ENCODE measurements at regions not wholly inside any gene's neighbourhood (a gene's known extent, or its start where the extent isn't known, plus 50 kb on each side); places are given as distances from the start of the nearest gene placed in this dataset.

DNA sequence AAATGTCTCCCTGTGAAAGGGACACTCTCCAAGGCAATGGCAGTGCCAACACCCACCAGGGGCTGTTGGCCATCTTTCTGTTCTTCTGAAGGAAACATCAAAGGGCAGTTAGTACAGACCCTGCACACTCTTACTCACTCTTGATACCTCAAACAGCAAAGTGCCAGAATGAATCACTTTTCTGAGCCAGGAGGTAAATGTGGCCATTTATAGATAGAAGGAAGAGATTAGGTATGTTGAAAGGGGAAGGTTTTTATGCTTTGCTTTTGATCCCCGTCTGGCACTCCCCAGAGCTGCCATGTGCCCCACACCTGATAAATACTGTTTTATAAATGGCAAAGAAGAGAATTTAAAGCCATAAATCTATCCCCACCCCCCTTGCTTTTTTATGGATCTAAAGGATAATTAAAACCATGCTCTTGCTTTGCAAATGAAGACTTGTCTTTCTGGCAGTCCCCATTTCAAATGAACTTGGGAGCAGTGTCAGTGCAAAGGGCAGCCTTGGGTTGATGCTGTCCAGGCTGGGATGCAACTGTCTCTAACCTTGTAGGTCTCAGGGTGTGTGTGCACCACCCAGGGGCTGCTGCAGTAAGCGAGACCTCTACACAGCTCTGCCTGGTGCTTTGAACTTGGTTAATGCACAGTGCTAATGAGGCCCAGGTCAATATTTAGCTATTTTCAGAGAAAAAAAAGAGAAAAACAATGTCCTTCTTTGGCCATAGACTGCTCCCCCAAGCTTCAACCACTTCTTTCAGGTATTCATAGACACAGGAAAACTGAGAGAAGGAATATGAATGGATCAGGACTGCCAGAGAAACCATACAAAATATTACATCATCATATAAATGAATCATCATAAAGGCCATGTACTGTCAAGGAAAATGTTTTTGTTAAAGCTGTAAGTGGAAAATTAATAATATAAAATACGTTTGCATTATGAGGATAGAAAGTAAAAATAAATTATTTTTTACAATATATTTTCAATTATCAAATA lies 207.5 kb downstream of the ETS1 start:
- Histone ChIP-seq H3K9ac (ENCODE audit: low read length) (no peak overlapping the region), H4K20me1 (ENCODE audit: control insufficient read depth, insufficient read depth, low read length, poor library complexity, severe bottlenecking) (no peaks in the 10 kb centered on the region), H2AFZ (ENCODE audit: insufficient read depth, low read depth, low read length, poor library complexity, severe bottlenecking) (no peak overlapping the region), H3K79me2 (ENCODE audit: control insufficient read depth, insufficient read depth, low read length) (no peaks in the 10 kb centered on the region), H3K36me3 (replicated peaks in 1 of 2; ENCODE audit: control extremely low read depth in 1 of 2, control insufficient read depth in 1 of 2, extremely low read depth in 1 of 2, insufficient read depth in 2 of 2, low read length in 1 of 2) (no peaks in the 10 kb centered on the region), H3K27ac (ENCODE audit: low read length in 2 of 2) (no peak overlapping the region), H3K27me3 (replicated peaks in 1 of 4; ENCODE audit: control extremely low read depth in 1 of 4, control insufficient read depth in 3 of 4, insufficient read depth in 4 of 4, low read length in 3 of 4) (no peaks in the 10 kb centered on the region), H3K4me1 (ENCODE audit: control insufficient read depth in 2 of 2, insufficient read depth in 2 of 2, low read length in 2 of 2) (no peaks in the 10 kb centered on the region), H3K4me2 (replicated peaks; ENCODE audit: low read depth, low read length, poor library complexity, severe bottlenecking) (no peak overlapping the region), H3K9me3 (ENCODE audit: control extremely low read depth in 1 of 3, control insufficient read depth in 2 of 3, insufficient read depth in 1 of 3, low read length in 2 of 3) (peaks cover 5 to 11% (median 8%) of the 10 kb centered on the region in 3 donors), H3K4me3 (ENCODE audit: control extremely low read depth in 1 of 5, extremely low read depth in 1 of 5, insufficient read depth in 1 of 5, low read depth in 2 of 5, low read length in 4 of 5) (no peak overlapping the region)
- TF ChIP-seq CTCF (IDR thresholded peaks at IDR 0.05) (no peak), EZH2 (IDR thresholded peaks at IDR 0.05; ENCODE audit: borderline replicate concordance, insufficient read depth, low read depth, low read length, poor library complexity, severe bottlenecking) (no peak)
- DNase-seq (no peak), ATAC-seq (ENCODE audit: low read depth) (no peak)
- CTCF ChIA-PET, result interaction anchor here (1.4 kb wide), 1 partner anchor 12 kb away, joined by 3 read pairs; no protein-coding TSS in a partner anchor
- Mint-ChIP-seq H3K4me3 (no peak overlapping the region), H3K27ac (no peak overlapping the region), H3K4me1 (peaks cover 2% of the 10 kb centered on the region), H3K27me3 (no peaks in the 10 kb centered on the region), H3K9me3 (ENCODE audit: insufficient read depth) (peaks cover 2% of the 10 kb centered on the region)
- POLR2A ChIA-PET, result no interaction called here
- intact Hi-C loops (cut with micrococcal nuclease), result no loop called here
- no CpG with 5 or more reads among the region's 3 CpGs for WGBS (ENCODE audit: insufficient coverage)

- Histone ChIP-seq H3K4me1 (ENCODE audit: control insufficient read depth in 2 of 2, insufficient read depth in 2 of 2, low read length in 2 of 2) (no peaks in the 10 kb centered on the region), H3K27me3 (replicated peaks in 1 of 4; ENCODE audit: control extremely low read depth in 1 of 4, control insufficient read depth in 3 of 4, insufficient read depth in 4 of 4, low read length in 3 of 4) (no peaks in the 10 kb centered on the region), H3K27ac (ENCODE audit: low read length in 2 of 2) (no peak overlapping the region), H3K9ac (ENCODE audit: low read length) (no peak overlapping the region), H3K4me3 (ENCODE audit: control extremely low read depth in 1 of 5, extremely low read depth in 1 of 5, insufficient read depth in 1 of 5, low read depth in 2 of 5, low read length in 4 of 5) (no peak overlapping the region), H2AFZ (ENCODE audit: insufficient read depth, low read depth, low read length, poor library complexity, severe bottlenecking) (no peak overlapping the region), H4K20me1 (ENCODE audit: control insufficient read depth, insufficient read depth, low read length, poor library complexity, severe bottlenecking) (no peaks in the 10 kb centered on the region), H3K4me2 (replicated peaks; ENCODE audit: low read depth, low read length, poor library complexity, severe bottlenecking) (no peak overlapping the region), H3K79me2 (ENCODE audit: control insufficient read depth, insufficient read depth, low read length) (no peaks in the 10 kb centered on the region), H3K36me3 (replicated peaks in 1 of 2; ENCODE audit: control extremely low read depth in 1 of 2, control insufficient read depth in 1 of 2, extremely low read depth in 1 of 2, insufficient read depth in 2 of 2, low read length in 1 of 2) (no peaks in the 10 kb centered on the region), H3K9me3 (ENCODE audit: control extremely low read depth in 1 of 3, control insufficient read depth in 2 of 3, insufficient read depth in 1 of 3, low read length in 2 of 3) (no peaks in the 10 kb centered on the region)
- peaks cover 2% of the 10 kb centered on the region for H3K4me1 Mint-ChIP-seq
- intact Hi-C loops (cut with micrococcal nuclease), result no loop called here
- no peak for DNase-seq
- peaks cover 2% of the 10 kb centered on the region for H3K9me3 Mint-ChIP-seq (ENCODE audit: insufficient read depth)
- ATAC-seq (ENCODE audit: low read depth), result no peak
- no peak overlapping the region for H3K4me3 Mint-ChIP-seq
- 0% methylated on average over 1 of the region's 1 CpG for WGBS (ENCODE audit: insufficient coverage)
- TF ChIP-seq EZH2 (IDR thresholded peaks at IDR 0.05; ENCODE audit: borderline replicate concordance, insufficient read depth, low read depth, low read length, poor library complexity, severe bottlenecking), result no peak
- no peak for TF ChIP-seq CTCF (IDR thresholded peaks at IDR 0.05)
- no peak overlapping the region for H3K27ac Mint-ChIP-seq
- no peaks in the 10 kb centered on the region for H3K27me3 Mint-ChIP-seq
- CTCF ChIA-PET, result no interaction called here
- POLR2A ChIA-PET, result no interaction called here
Measured at GRCh38 chr11:128375961-128376360, 211.4 kb downstream of the ETS1 start.

Data from B cell (primary cell).